ENCODE measurements at regions not wholly inside any gene's neighbourhood (a gene's known extent, or its start where the extent isn't known, plus 50 kb on each side); places are given as distances from the start of the nearest gene placed in this dataset.

DNA sequence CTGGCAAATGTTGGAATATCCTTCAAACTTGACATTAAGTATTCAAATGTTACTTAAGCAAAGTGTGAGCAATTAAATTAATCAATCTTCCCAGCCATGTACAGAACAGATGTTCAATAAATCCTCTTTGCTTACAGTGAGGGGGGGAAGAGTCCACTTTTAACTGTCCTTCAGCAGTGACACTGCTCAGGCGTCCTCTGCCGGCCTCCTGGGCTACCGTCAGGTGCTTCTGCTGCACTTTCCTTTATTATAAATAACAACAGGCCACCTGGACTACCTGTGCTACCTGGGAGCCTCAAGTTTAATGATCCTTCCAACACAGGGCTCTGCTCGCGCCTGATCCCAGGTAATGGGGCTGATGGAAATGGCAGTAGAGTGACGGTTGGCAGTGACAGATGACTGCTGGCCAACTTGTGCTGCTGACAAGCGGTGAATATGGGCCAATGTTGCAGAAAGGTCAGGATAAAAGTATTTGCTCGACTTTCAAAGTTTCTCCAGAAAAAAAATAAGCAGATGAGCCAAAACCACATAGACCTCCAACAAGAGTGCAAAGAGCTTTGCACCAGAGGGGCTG lies 460.0 kb upstream of the ZNF507 start:
- TF ChIP-seq CTCF (conservative IDR thresholded peaks at IDR 0.05; ENCODE audit: low read length): no peak
- no peak for TF ChIP-seq EZH2phosphoT487 (IDR thresholded peaks at IDR 0.05; ENCODE audit: borderline replicate concordance, low read depth, low read length)
